AG04450 (cell line): ENCODE measurements at regions not wholly inside any gene's neighbourhood (a gene's known extent, or its start where the extent isn't known, plus 50 kb on each side); places are given as distances from the start of the nearest gene placed in this dataset.

ENCODE experiments used
- CTCF ChIA-PET: fragments of 300-600, 350-600 bp; formaldehyde crosslinking; extraction: SDS; loops from one replicate; lab custom pipeline; 2022; ENCODE audit warnings: antibody characterized with exemption, inconsistent platforms; lab: Charles Lee
- POLR2A ChIA-PET: fragments of 350-600 bp; formaldehyde crosslinking; extraction: SDS; loops from one replicate; lab custom pipeline; 2021; ENCODE audit warnings: antibody characterized with exemption, inconsistent platforms; lab: Yijun Ruan, JAX
- DNase-seq: peaks from one replicate; pipeline ENCODE4 v3.0.0-alpha.2; 2011; ENCODE audit warnings: low read depth, low spot score
- H3K27ac ChIP-seq: one replicate; pipeline ENCODE4 v1.5.1; 2012; ENCODE audit warnings: low read depth, low read length, control low read depth
- H3K27me3 ChIP-seq: one replicate; pipeline ENCODE4 v1.6.0; 2012; ENCODE audit warnings: low read length; ENCODE audit not compliant: control insufficient read depth, insufficient read depth
- H3K4me3 ChIP-seq: 2 replicates; pipeline ENCODE4 v1.5.1; 2011; ENCODE audit warnings: mild to moderate bottlenecking, low read depth, low read length, control low read depth
- H3K9me3 ChIP-seq: 2 replicates; pipeline ENCODE4 v1.5.1; 2012; ENCODE audit warnings: low read length; ENCODE audit not compliant: control insufficient read depth, insufficient read depth
- CTCF ChIP-seq: IDR thresholded peaks from 2 replicates; pipeline ENCODE4 v1.5.1; 2011; ENCODE audit warnings: low read depth, low read length, control low read depth, inconsistent platforms

- peaks cover 4% of the 10 kb centered on the region for H3K27me3 ChIP-seq
- no peak overlapping the region for H3K4me3 ChIP-seq
- no peaks in the 10 kb centered on the region; the same call in 1 of the 2 replicates for H3K9me3 ChIP-seq
- H3K27ac ChIP-seq, result no peak overlapping the region
- no peak for TF ChIP-seq CTCF
- ChIA-PET POLR2A (no interaction called here), CTCF (no interaction called here)
- DNase-seq, result no peak
Measured at GRCh38 chr2:5867056-5867455, 174.9 kb downstream of the SOX11 start.

- TF ChIP-seq CTCF, result no peak
- ChIA-PET POLR2A (no interaction called here), CTCF (no interaction called here)
- H3K27ac ChIP-seq, result no peak overlapping the region
- no peaks in the 10 kb centered on the region for H3K9me3 ChIP-seq
- no peak for DNase-seq
- H3K4me3 ChIP-seq, result no peak overlapping the region
- H3K27me3 ChIP-seq, result peaks cover 4% of the 10 kb centered on the region
Measured at GRCh38 chr2:5868931-5869330, 176.7 kb downstream of the SOX11 start.

DNA sequence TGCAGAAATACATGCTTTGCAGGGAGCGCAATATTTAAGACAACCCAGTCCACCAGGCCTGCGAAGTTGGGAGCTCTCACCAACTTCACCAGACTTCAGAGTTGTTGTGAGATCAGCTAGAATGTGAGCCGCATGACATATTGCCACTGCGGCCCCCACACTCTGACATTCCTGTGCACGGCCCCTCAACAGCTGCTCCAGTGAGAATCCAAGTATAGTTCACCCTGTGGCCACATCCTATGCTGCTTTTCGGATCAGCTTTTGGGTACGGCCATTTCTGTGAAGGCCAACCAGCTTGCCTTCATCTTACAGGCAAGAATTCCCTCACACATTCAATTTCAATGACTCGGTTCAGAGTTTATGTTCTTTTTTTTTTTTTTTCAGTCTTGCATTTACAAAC lies 177.8 kb downstream of the SOX11 start:
- ChIA-PET CTCF (no interaction called here), POLR2A (no interaction called here)
- TF ChIP-seq CTCF, result no peak
- no peak for DNase-seq
- Histone ChIP-seq H3K27me3 (peaks cover 2% of the 10 kb centered on the region), H3K27ac (no peak overlapping the region), H3K9me3 (no peaks in the 10 kb centered on the region), H3K4me3 (no peak overlapping the region)

GRCh38 chr2:5877360-5877759 lies 185.2 kb downstream of the SOX11 start:
- H3K27me3 ChIP-seq, result no peaks in the 10 kb centered on the region
- CTCF ChIA-PET, result interaction anchor here (0.6 kb wide), 1 partner anchor 183 kb away, joined by 8 read pairs; no protein-coding TSS in a partner anchor
- H3K4me3 ChIP-seq, result no peak overlapping the region
- POLR2A ChIA-PET, result no interaction called here
- no peak for TF ChIP-seq CTCF
- no peak overlapping the region for H3K27ac ChIP-seq
- DNase-seq, result peak; percentile 30
- peaks cover 4% of the 10 kb centered on the region; the same call in 1 of the 2 replicates for H3K9me3 ChIP-seq

GRCh38 chr2:5885451-5886173 lies 193.4 kb downstream of the SOX11 start:
- H3K9me3 ChIP-seq, result peaks cover 4% of the 10 kb centered on the region
- POLR2A ChIA-PET, result interaction anchor here (0.9 to 1.9 kb wide), 5 partner anchors 30 to 193 kb away, joined by 3 to 12 read pairs (median 6); partner anchors contain the start of gene SOX11
- H3K27ac ChIP-seq, result no peak overlapping the region
- H3K27me3 ChIP-seq, result no peaks in the 10 kb centered on the region
- CTCF ChIA-PET, result interaction anchor here (1.3 to 1.6 kb wide), 3 partner anchors 30 to 887 kb away, joined by 3 to 7 read pairs (median 3); no protein-coding TSS in a partner anchor
- DNase-seq, result peak; percentile 24
- TF ChIP-seq CTCF, result no peak
- H3K4me3 ChIP-seq, result no peak overlapping the region
